Smooth muscle cell (in vitro differentiated cells): ENCODE measurements at regions not wholly inside any gene's neighbourhood (a gene's known extent, or its start where the extent isn't known, plus 50 kb on each side); places are given as distances from the start of the nearest gene placed in this dataset.
A peak's percentile ranks its signal among the peaks of the same experiment; 100 is the strongest.

Experiments used
- DNase-seq: peaks from one replicate; lab custom pipeline; 2025; ENCODE audit not compliant: unreplicated experiment; lab: John Stamatoyannopoulos, UW
- H2AFZ ChIP-seq: fragments of 200-600 bp; sonication (generic); 2 replicates; pipeline ENCODE4 v1.6.0; 2016; ENCODE audit warnings: antibody characterized with exemption, low read depth, mild to moderate bottlenecking
- H3F3A ChIP-seq: fragments of 200-600 bp; sonication (generic); 2 replicates; pipeline ENCODE4 v1.6.0; 2017; ENCODE audit warnings: antibody characterized with exemption, low read depth
- H3K27ac ChIP-seq: fragments of 200-600 bp; sonication (generic); 2 replicates; pipeline ENCODE4 v1.5.1; 2016; ENCODE audit warnings: low read depth, mild to moderate bottlenecking
- H3K27me3 ChIP-seq: fragments of 200-600 bp; sonication (generic); 2 replicates; pipeline ENCODE4 v1.6.1; 2016; ENCODE audit warnings: low read depth, mild to moderate bottlenecking
- H3K36me3 ChIP-seq: fragments of 200-600 bp; sonication (generic); 2 replicates; pipeline ENCODE4 v1.5.1; 2016; ENCODE audit warnings: low read depth
- H3K4me1 ChIP-seq: fragments of 200-600 bp; sonication (generic); 2 replicates; pipeline ENCODE4 v1.5.1; 2016; ENCODE audit warnings: low read depth
- H3K4me2 ChIP-seq: fragments of 200-600 bp; sonication (generic); 2 replicates; pipeline ENCODE4 v1.6.0; 2016; ENCODE audit warnings: mild to moderate bottlenecking
- H3K4me3 ChIP-seq: fragments of 200-600 bp; sonication (generic); 2 replicates; pipeline ENCODE4 v1.5.1; 2016; ENCODE audit warnings: mild to moderate bottlenecking
- H3K79me2 ChIP-seq: fragments of 200-600 bp; sonication (generic); 2 replicates; pipeline ENCODE4 v1.6.0; 2016; ENCODE audit warnings: low read depth, mild to moderate bottlenecking
- H3K9ac ChIP-seq: fragments of 200-600 bp; sonication (generic); 2 replicates; pipeline ENCODE4 v1.6.0; 2016; ENCODE audit warnings: low read depth
- H3K9me3 ChIP-seq: fragments of 200-600 bp; sonication (generic); replicated peaks from 2 replicates; pipeline ENCODE4 v1.5.1; 2016; ENCODE audit warnings: low read depth
- H4K20me1 ChIP-seq: fragments of 200-600 bp; sonication (generic); 2 replicates; pipeline ENCODE4 v1.6.0; 2016; ENCODE audit warnings: low read depth
- WGBS: methylation state at CpG from one replicate; pipeline ENCODE4 v1.1.7; 2016; ENCODE audit warnings: low lambda C conversion rate; 5-methylcytosine and 5-hydroxymethylcytosine counted together
- TF ChIP-seq, protein P1 (sequence below): fragments of 200-600 bp; sonication (generic); IDR thresholded peaks from 2 replicates; pipeline ENCODE4 v1.5.1; 2017; ENCODE audit warnings: borderline replicate concordance, mild to moderate bottlenecking, antibody characterized with exemption; ENCODE audit not compliant: insufficient read depth, poor library complexity, severe bottlenecking

DNA sequence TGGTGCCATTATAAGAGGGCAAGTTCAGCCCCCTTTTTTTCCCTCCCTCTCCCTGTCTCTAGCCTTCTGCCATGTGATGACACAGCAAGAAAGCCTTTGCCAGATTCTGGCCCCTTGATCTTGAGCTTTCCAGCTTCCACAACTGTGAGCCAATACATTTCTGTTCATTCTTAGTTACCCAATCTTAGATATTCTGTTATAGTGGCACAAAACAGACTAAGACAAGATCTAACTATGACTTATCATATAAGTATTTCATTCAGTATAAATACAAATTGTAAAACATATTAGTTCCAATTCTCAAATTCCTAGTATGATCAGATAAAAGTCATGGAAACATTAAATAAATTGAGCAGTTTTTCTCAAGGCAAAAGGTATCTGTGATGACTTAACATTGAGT lies 276.3 kb downstream of the COX7C start:
- H3K27ac ChIP-seq, result no peak overlapping the region
- H4K20me1 ChIP-seq, result no peaks in the 10 kb centered on the region
- no peak overlapping the region for H3K9ac ChIP-seq
- H2AFZ ChIP-seq, result no peak overlapping the region
- no peaks in the 10 kb centered on the region for H3K79me2 ChIP-seq
- no peaks in the 10 kb centered on the region for H3F3A ChIP-seq
- no peaks in the 10 kb centered on the region for H3K36me3 ChIP-seq
- no peak overlapping the region for H3K4me3 ChIP-seq
- no peak overlapping the region for H3K4me2 ChIP-seq
- TF ChIP-seq, protein P1, sequence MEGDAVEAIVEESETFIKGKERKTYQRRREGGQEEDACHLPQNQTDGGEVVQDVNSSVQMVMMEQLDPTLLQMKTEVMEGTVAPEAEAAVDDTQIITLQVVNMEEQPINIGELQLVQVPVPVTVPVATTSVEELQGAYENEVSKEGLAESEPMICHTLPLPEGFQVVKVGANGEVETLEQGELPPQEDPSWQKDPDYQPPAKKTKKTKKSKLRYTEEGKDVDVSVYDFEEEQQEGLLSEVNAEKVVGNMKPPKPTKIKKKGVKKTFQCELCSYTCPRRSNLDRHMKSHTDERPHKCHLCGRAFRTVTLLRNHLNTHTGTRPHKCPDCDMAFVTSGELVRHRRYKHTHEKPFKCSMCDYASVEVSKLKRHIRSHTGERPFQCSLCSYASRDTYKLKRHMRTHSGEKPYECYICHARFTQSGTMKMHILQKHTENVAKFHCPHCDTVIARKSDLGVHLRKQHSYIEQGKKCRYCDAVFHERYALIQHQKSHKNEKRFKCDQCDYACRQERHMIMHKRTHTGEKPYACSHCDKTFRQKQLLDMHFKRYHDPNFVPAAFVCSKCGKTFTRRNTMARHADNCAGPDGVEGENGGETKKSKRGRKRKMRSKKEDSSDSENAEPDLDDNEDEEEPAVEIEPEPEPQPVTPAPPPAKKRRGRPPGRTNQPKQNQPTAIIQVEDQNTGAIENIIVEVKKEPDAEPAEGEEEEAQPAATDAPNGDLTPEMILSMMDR, result no peak
- no peaks in the 10 kb centered on the region for H3K9me3 ChIP-seq
- no peak for DNase-seq
- no peaks in the 10 kb centered on the region for H3K4me1 ChIP-seq
- no peaks in the 10 kb centered on the region for H3K27me3 ChIP-seq

DNA sequence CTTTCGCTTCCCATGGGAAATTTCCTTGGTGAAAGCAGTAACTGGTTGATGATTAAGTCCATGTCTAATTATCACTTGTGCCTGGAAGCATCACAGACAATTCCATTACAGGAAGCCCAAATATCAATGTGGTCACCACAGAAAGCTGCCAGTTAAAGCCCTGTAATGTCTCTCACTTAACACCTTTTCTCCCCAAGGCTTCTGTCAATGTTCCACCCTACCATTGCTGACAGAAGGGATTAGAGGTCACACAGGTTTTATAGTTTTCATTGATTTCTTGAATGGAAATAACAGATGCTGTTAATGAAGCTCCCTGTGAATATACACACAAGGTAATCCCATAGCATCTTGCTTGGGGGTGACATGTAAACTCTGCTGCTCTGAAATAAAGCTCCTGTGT lies 279.2 kb downstream of the COX7C start:
- no peaks in the 10 kb centered on the region for H3K36me3 ChIP-seq
- H3K4me3 ChIP-seq, result no peak overlapping the region
- H3K79me2 ChIP-seq, result no peaks in the 10 kb centered on the region
- no peak overlapping the region for H3K4me2 ChIP-seq
- H3K27me3 ChIP-seq, result no peaks in the 10 kb centered on the region
- no peaks in the 10 kb centered on the region for H3F3A ChIP-seq
- H2AFZ ChIP-seq, result no peak overlapping the region
- H3K9me3 ChIP-seq, result no peaks in the 10 kb centered on the region
- WGBS, result 74% methylated on average over 1 of the region's 1 CpG
- H3K9ac ChIP-seq, result no peak overlapping the region
- no peaks in the 10 kb centered on the region for H4K20me1 ChIP-seq
- TF ChIP-seq, protein P1, result no peak
- no peak overlapping the region for H3K27ac ChIP-seq
- no peaks in the 10 kb centered on the region for H3K4me1 ChIP-seq
- DNase-seq, result no peak

DNA sequence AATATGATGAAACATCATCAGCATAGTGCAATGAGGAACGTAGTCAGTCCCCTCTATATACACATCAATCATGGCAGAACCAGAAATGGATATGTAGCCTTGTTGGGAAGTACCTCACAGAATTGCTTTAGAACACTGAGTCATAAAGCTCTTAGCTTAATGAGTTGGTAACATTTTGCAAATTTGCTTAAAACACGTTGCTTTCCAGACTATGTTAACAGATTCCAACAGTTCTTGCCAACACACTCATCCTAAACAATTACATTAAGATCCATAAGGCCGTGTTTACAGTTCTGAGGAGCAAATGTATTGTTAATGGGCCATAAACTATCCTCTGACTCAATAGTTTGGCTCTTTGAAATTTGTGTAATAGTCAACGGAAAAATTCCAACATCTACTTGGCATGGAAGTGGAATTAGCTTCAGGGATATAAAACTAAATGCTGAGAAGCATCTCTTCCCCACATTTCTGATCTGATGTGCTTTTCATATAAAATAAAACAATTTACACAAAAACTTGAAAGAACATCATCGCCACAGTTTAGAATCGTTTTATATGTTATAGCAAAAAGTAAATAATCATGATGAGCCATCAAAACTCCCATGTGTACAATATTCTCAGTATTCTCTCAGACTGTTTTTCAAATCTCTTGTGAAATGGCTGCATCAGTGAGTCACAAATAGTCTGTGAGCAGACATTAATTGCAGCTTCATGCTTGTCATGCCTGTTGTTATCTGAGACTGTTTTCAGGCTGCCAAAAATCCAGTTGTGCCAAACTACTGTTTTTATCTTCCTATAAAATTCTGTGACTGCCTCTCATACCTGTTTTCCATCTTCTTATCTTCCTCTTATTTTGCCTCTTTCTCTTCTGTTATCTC lies 291.9 kb downstream of the COX7C start:
- Histone ChIP-seq H3K9ac (peak overlapping the region; percentile 63), H3K4me3 (no peak overlapping the region), H3K4me2 (peak overlapping the region; percentile 50), H3F3A (peaks cover 20% of the 10 kb centered on the region), H3K79me2 (no peaks in the 10 kb centered on the region), H3K27ac (peak overlapping the region; percentile 93), H3K36me3 (no peaks in the 10 kb centered on the region), H3K4me1 (peaks cover 11% of the 10 kb centered on the region), H2AFZ (peak overlapping the region; percentile 20), H4K20me1 (no peaks in the 10 kb centered on the region), H3K9me3 (no peaks in the 10 kb centered on the region), H3K27me3 (no peaks in the 10 kb centered on the region)
- DNase-seq, result no peak
- TF ChIP-seq, protein P1, result no peak
- WGBS, result 23% methylated on average over 6 of the region's 6 CpGs

DNA sequence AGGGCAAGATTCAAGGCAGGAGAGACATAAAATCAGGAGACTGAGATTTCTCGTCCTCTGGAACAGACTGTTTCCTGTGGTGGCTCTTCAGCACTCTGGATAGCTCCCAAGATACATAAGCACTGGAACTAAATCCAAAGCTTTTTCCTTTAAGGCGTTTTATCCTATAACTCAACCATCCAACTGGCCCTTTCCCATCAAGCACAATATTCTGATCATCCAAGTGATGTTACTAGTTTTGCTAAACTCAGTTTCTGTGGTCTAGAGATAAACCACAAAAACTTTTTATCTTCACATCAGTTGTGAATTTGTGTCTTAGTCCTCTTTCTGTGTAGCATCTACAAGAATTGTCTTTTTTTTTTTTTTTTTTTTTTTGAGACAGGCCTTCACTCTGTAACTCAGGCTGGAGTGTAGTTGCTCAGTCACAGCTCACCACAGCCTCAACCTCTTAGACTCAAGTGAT lies 299.4 kb downstream of the COX7C start:
- Histone ChIP-seq H3K9ac (no peak overlapping the region), H4K20me1 (no peaks in the 10 kb centered on the region), H3K4me2 (no peak overlapping the region), H3F3A (no peaks in the 10 kb centered on the region), H3K9me3 (no peaks in the 10 kb centered on the region), H3K79me2 (no peaks in the 10 kb centered on the region), H2AFZ (no peak overlapping the region), H3K4me1 (no peaks in the 10 kb centered on the region), H3K36me3 (no peaks in the 10 kb centered on the region), H3K27me3 (no peaks in the 10 kb centered on the region), H3K4me3 (no peak overlapping the region), H3K27ac (no peak overlapping the region)
- WGBS, result 41% methylated on average over 2 of the region's 2 CpGs
- DNase-seq, result no peak
- TF ChIP-seq, protein P1, result no peak
